ENCODE measurements at regions not wholly inside any gene's neighbourhood (a gene's known extent, or its start where the extent isn't known, plus 50 kb on each side); places are given as distances from the start of the nearest gene placed in this dataset.
A peak's percentile ranks its signal among the peaks of the same experiment; 100 is the strongest.
"Not testable (repeated sequence)": the region's sequence is repeated elsewhere in the genome, so short reads cannot be mapped to it uniquely, and the experiment has no call there.

- DNase-seq; intact Hi-C loops (cut with DNase I): not testable (repeated sequence)
- ATAC-seq, result peak in 1 of 2 donors; percentile 17
These were observed 52.9 kb downstream of the OR52B4 start for GRCh38 chr11:4315292-4315691.

GRCh38 chr11:4277225-4277624 lies 91.0 kb downstream of the OR52B4 start:
- ATAC-seq; intact Hi-C loops (cut with DNase I); DNase-seq: not testable (repeated sequence)

GRCh38 chr11:4251085-4251484 lies 117.1 kb downstream of the OR52B4 start:
- intact Hi-C loops (cut with DNase I); ATAC-seq; DNase-seq: not testable (repeated sequence)

GRCh38 chr11:4249475-4249874 lies 118.7 kb downstream of the OR52B4 start:
- DNase-seq; ATAC-seq; intact Hi-C loops (cut with DNase I): not testable (repeated sequence)

GRCh38 chr11:4237771-4238170 lies 130.4 kb downstream of the OR52B4 start:
- DNase-seq; intact Hi-C loops (cut with DNase I); ATAC-seq: not testable (repeated sequence)

GRCh38 chr11:4218857-4219256 lies 124.3 kb downstream of the RRM1 start:
- ATAC-seq; intact Hi-C loops (cut with DNase I); DNase-seq: not testable (repeated sequence)

GRCh38 chr11:4213746-4214145 lies 119.1 kb downstream of the RRM1 start:
- intact Hi-C loops (cut with DNase I), result no loop called here
- no peak for DNase-seq
- ATAC-seq, result no peak

GRCh38 chr11:4211991-4212390 lies 117.4 kb downstream of the RRM1 start:
- DNase-seq, result no peak
- intact Hi-C loops (cut with DNase I), result no loop called here
- ATAC-seq, result no peak

GRCh38 chr11:4203603-4204360 lies 109.2 kb downstream of the RRM1 start:
- ATAC-seq (peak in 1 of 2 donors; percentile 82), DNase-seq (no peak)
- intact Hi-C loops (cut with DNase I), result no loop called here

- intact Hi-C loops (cut with DNase I), result no loop called here
- DNase-seq, result no peak
These were observed 108.2 kb downstream of the RRM1 start for GRCh38 chr11:4202749-4203148.

GRCh38 chr11:4197112-4197511 lies 102.5 kb downstream of the RRM1 start:
- no peak for ATAC-seq
- intact Hi-C loops (cut with DNase I), result no loop called here
- DNase-seq, result no peak

More at GRCh38 chr11:4202749-4203148, 108.2 kb downstream of the RRM1 start:
- ATAC-seq, result peak; percentile 94 to 96

- DNase-seq (no peak), ATAC-seq (no peak)
- intact Hi-C loops (cut with DNase I), result no loop called here
These were observed 101.3 kb downstream of the RRM1 start for GRCh38 chr11:4195909-4196308.

- DNase-seq, result no peak
- ATAC-seq, result no peak
- intact Hi-C loops (cut with DNase I), result loop anchor here in 1 of 2 donors (5.0 kb wide), 1 partner anchor 197 kb away; the partner anchor contains the start of gene TRIM21
These were observed 100.3 kb downstream of the RRM1 start for GRCh38 chr11:4194889-4195288.

- peak; percentile 73 for DNase-seq
- peak; percentile 73 to 83 for ATAC-seq
- intact Hi-C loops (cut with DNase I), result loop anchor here in 1 of 2 donors (5.0 kb wide), 1 partner anchor 201 kb away; the partner anchor contains the start of gene TRIM21
These were observed 96.5 kb downstream of the RRM1 start for GRCh38 chr11:4191031-4191571.

GRCh38 chr11:4190519-4190918 lies 95.9 kb downstream of the RRM1 start:
- intact Hi-C loops (cut with DNase I), result loop anchor here in 1 of 2 donors (5.0 kb wide), 1 partner anchor 202 kb away; the partner anchor contains the start of gene TRIM21
- ATAC-seq, result no peak
- no peak for DNase-seq

GRCh38 chr11:4190098-4190497 lies 95.5 kb downstream of the RRM1 start:
- no peak for ATAC-seq
- intact Hi-C loops (cut with DNase I), result loop anchor here in 1 of 2 donors (5.0 kb wide), 1 partner anchor 202 kb away; the partner anchor contains the start of gene TRIM21
- DNase-seq, result no peak
